NOMO-1 treated with DMSO at 0.1 percent for 48 hours (cell line): ENCODE measurements at regions not wholly inside any gene's neighbourhood (a gene's known extent, or its start where the extent isn't known, plus 50 kb on each side); places are given as distances from the start of the nearest gene placed in this dataset.
"Not testable (repeated sequence)": the region's sequence is repeated elsewhere in the genome, so short reads cannot be mapped to it uniquely, and the experiment has no call there.

Experiments used
- DNase-seq: peaks from one replicate; lab custom pipeline; 2025; ENCODE audit not compliant: unreplicated experiment; lab: John Stamatoyannopoulos, UW

DNA sequence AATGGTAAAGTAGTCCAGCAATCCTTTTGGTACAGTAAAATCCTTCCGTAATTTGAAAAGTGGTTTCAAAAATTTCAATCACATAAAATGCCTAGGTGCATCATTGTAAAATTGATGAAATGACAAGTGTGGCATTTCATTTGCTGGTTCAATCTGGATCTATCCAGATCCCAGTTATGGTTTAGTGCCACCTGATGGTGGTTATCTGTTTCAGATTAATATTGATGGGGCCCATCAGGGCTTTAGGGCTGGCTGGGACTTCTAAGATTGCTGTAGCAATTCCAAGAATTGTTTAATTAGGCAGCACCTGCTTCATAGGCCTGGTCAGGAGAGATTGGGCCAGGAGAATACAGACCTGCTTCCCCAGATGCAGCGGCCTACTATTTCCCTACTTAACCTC lies 55.5 kb upstream of the PIK3C3 start:
- DNase-seq, result no peak

DNA sequence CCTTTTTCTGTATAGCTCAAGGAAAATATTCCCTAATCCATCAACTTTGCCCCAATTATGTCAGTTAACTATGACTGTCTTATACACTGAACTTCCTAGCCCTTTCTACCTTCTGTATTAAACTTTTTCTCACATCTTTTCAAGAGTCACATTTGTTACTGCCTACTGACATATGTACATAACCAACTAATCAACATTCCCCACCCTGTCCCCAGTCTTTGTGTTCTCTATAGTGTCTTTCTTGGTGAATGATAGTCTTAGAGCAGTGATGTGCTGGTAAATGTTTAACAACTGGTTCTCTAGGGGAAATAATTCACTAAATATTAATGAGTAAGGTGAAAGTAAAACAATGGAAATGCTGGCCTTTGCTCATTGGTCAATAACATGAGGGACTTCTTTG lies 61.6 kb upstream of the PIK3C3 start:
- DNase-seq, result no peak

GRCh38 chr18:41887100-41887499 lies 67.9 kb upstream of the PIK3C3 start:
- no peak for DNase-seq

GRCh38 chr18:41886126-41886807 lies 68.8 kb upstream of the PIK3C3 start:
- no peak for DNase-seq

DNA sequence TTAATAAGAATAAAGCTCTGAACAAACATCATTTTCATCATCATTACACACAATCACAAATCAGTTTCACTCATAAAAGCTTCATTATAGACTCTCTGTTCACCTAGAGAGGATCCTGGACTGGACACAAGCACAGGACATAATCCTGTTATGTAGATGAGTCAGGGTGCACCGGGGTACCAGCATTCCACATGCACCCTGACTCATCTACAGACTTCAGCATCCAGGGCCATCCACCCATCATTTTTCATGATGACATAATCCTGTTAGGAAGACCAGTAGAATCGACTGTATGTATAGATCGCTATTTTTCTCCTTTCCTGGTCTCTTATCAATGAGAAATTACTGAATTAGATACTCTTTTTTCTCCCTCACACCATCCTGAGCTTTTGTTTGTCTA lies 73.7 kb upstream of the PIK3C3 start:
- no peak for DNase-seq

- no peak for DNase-seq
These were observed 75.8 kb upstream of the PIK3C3 start for GRCh38 chr18:41879256-41879655.

- no peak for DNase-seq
These were observed 79.8 kb upstream of the PIK3C3 start for GRCh38 chr18:41875094-41875780.

DNA sequence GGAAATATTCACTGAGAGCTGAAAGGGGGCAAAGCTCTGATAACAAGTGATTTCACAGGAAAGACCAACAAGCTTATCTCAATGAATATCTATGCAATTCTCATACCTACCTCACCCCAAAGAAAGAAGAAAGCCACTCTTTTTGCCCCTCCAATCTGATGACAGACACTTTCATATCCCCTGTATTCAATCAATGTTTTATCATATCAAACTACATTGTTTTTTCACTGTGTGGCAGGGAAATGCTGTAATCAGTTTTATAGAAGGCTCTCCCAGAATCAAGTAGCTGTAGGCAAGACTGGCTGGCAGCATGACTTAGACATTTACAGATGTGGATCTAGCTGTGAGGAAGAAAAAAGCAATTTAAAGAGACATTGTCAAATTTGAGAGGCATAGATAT lies 81.3 kb upstream of the PIK3C3 start:
- no peak for DNase-seq

DNA sequence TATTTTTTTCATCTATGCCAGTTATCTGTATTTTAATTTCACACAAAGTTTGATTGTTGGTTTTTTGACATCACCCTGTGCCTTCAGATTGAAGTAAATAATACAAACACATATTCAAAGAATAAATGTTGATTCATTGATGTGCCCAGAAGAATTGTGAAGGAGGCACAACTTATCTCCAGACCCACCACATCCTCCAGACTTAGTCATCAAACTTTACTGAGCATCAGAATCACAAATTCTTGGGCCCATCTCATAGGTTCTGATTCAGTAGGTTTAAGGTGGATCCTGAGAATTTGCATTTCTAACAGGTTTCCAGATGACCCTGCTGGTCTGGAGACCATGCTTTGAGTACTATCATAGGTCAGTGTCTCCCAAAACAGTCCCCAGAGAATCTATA lies 82.8 kb upstream of the PIK3C3 start:
- DNase-seq, result no peak

GRCh38 chr18:41871229-41872000 lies 83.6 kb upstream of the PIK3C3 start:
- no peak for DNase-seq

- DNase-seq, result no peak
These were observed 84.2 kb upstream of the PIK3C3 start for GRCh38 chr18:41870817-41871216.

DNA sequence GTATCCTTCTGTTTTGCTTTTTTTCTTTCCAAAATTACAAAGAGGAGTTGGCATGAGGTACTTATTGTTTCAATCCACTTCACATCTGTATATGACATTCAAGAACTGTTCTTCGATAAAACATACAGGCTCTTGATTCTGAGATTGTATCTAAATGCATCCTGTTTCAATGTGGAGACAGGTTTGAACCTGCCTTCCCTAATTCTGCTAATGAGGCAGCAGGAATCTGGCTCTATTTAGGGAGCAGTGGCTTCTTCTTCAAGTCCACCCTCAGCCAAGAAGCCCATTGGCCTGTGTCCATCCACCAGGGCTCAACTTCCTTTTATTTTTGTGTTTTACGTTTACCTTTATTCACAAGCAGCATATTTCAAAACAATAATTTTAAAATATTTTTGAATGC lies 84.8 kb upstream of the PIK3C3 start:
- DNase-seq, result no peak

DNA sequence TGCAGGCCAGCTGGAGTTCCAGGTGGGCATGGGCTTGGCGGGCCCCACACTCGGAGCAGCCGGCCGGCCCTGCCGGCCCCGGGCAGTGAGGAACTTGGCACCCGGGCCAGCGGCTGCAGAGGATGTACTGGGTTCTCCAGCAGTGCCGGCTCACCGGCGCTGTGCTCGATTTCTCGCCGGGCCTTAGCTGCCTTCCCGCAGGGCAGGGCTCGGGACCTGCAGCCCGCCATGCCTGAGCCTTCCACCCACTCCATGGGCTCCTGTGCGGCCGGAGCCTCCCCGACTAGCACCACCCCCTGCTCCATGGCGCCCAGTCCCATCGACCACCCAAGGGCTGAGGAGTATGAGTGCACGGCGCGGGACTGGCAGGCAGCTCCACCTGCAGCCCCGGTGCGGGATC lies 89.2 kb upstream of the PIK3C3 start:
- not testable (repeated sequence) for DNase-seq

GRCh38 chr18:41864216-41864615 lies 90.8 kb upstream of the PIK3C3 start:
- no peak for DNase-seq

GRCh38 chr18:41862921-41863320 lies 92.1 kb upstream of the PIK3C3 start:
- no peak for DNase-seq

- no peak for DNase-seq
These were observed 94.0 kb upstream of the PIK3C3 start for GRCh38 chr18:41860987-41861386.

DNA sequence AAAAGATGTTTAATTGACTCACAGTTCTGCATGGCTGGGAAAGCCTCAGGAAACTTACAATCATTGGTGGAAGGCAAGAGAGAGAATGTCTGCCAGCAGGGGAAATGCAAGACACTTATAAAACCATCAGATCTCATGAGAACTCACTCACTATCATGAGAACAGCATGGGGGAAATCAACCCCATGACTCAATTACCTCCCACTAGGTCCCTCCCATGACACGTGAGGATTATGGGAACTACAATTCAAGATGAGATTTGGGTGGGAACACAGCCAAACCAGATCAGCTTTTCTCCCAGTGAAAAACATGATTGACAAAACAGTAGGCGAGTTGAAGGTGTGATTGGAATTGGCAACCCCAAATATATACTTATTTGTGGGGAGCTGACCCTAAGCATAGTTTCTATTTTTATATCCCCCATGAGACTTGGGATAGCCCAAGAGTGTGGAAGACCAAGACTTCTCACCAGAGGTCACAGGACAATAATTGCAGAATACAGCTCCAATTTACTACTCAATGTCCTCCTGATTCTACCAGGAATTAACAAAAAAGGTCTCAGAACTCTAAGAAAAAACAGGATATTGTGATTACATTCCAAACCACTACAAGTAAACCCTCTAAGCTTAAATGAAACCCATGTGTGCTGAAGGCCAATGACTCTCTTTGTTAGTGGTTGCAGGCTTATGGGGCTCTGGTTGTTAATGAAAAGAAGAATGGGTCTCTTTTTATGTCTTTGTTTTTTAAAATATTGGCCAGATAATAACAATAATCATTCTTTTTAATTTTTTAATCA lies 96.1 kb upstream of the PIK3C3 start:
- no peak for DNase-seq

DNA sequence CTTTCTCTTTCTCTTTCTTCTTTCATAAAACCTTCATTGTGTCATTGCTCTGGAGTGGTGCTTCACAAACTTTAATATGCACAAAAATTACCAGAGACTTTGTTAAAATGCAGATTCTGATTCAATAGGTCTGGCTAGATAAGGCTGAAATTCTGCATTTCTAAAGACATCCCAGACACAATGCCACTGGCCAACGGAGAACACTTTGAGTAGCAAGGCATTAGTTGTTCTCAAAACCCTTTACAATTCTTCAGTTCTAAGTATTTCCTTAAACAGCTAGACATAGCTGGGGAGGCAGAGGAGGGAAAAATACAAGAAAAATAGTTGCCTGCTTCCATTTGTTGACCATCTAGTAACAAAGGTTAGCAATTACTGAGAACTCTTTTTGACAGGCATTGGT lies 101.8 kb upstream of the PIK3C3 start:
- no peak for DNase-seq

DNA sequence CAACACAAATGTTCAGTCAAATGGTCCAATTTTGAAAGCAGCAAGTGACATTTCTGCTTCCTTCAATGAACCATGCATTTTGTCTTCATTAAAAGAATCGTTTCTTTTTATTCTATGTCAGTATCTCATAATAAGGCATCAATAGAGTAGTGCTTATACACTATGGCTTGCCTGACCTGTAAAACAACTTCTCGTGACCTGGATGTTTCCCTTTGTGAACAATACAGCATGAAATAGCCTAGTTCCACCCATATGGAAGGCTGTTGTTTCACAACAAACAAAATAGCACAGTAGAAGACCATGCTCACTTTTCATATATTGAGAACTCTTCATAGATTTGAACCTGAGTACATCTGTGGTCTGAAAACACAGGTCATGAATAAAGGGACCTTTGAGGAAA lies 104.3 kb upstream of the PIK3C3 start:
- no peak for DNase-seq

DNA sequence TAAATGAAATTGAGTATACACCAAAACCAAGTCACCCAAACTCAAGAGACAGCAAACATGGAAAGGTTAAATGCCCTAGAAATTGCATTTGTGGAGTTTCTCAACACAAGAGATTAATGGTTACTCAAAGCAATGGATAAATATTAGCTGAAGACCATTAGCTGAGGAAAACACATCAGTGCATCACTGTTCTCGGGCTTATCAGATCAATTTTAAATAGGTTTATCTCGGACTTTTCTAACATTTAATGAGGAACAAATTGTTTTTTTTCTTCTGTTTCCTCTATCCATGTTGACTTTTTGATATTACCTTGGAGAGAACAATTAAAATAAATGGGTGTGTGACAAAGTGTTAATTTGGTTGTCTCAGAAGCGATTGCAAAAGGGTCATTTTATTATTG lies 105.4 kb upstream of the PIK3C3 start:
- DNase-seq, result no peak

DNA sequence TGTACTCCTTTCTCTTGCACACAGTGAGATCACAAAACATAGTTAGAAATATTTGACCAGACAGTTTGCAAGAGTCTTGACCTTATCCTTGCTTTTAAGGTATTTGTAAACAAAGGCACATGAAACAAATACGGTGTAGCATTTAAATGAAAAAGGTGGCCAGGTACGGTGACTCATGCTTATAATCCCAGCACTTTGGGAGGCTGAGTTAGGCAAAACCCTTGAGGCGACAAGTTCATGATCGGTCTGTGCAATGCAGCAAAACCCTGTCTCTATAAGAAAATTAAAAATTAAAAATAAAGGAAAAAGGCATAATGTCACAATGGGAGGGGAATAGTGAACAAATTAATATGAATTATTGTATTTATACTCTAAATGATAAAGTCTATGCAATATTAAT lies 109.5 kb upstream of the PIK3C3 start:
- no peak for DNase-seq
